ENCODE measurements at regions not wholly inside any gene's neighbourhood (a gene's known extent, or its start where the extent isn't known, plus 50 kb on each side); places are given as distances from the start of the nearest gene placed in this dataset.
"Not testable (repeated sequence)": the region's sequence is repeated elsewhere in the genome, so short reads cannot be mapped to it uniquely, and the experiment has no call there.

DNA sequence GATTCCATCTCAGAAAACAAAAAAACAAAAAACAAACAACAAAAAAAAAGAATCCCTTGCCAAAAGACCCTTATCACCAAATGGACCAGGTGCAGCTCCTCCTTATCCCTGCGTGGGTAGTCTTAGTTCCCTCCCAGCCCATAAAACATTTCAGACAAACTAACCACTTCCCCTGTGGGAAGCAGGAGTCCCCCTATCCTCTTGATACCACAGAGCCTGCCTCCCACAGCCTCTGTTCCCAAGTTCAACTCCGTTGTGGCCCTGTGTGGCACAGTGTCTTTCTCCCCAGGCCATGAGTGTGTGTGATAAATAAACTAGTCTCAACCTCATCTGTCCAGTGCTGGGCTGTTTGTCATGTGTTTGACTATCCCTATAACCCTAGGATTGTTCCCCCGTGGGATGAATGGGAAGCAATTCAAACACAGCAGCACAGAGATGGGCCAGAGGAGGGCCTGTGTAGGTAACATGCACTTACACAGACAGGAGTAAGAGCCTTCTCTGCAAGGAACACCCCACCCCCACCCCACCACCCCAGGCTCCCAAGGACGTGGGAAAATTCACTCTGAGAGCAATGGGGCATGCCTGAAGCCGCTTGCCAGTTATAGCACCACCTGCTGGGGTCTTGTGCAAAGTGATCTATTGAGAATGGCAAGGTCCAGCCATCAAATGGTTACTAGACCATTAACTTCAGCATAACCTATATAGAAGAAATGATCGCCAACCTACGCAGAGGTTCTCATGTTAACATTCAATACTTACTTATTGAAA lies 147.1 kb upstream of the GHITM start:
- peaks cover 22% of the 10 kb centered on the region for H3K4me1 Mint-ChIP-seq (ENCODE audit: low read depth)
- no peak overlapping the region for H3K4me3 Mint-ChIP-seq
- peaks cover 23% of the 10 kb centered on the region for H3K27me3 Mint-ChIP-seq
- no peaks in the 10 kb centered on the region for H3K36me3 Mint-ChIP-seq (ENCODE audit: low read depth)
- intact Hi-C loops (cut with micrococcal nuclease) = no loop called here
- no peak overlapping the region for H3K27ac Mint-ChIP-seq
- H3K9me3 Mint-ChIP-seq = peaks cover 13% of the 10 kb centered on the region

DNA sequence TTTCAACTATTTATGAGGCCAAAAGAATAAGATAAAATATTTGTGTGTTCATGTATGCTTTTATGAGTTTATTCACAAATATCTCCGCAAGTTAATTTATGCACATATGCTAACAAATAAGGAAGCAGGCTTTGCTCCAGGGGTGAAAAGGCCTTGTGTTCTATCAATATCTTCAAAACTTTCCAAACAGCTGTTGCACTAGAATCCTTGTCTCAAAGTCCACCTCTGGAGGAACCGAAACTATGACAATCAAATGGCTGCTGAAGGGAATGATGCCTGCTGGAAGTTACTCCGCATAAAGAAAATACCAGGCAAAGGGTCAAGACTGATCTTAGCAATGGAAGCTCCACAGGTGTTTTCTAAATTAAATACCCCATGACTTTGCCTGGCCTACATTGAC lies 145.0 kb upstream of the GHITM start:
- Mint-ChIP-seq H3K4me1 (ENCODE audit: low read depth) (peaks cover 20% of the 10 kb centered on the region), H3K36me3 (ENCODE audit: low read depth) (no peaks in the 10 kb centered on the region), H3K9me3 (peaks cover 9% of the 10 kb centered on the region), H3K27me3 (peaks cover 20% of the 10 kb centered on the region), H3K27ac (no peak overlapping the region), H3K4me3 (no peak overlapping the region)
- intact Hi-C loops (cut with micrococcal nuclease) = no loop called here

DNA sequence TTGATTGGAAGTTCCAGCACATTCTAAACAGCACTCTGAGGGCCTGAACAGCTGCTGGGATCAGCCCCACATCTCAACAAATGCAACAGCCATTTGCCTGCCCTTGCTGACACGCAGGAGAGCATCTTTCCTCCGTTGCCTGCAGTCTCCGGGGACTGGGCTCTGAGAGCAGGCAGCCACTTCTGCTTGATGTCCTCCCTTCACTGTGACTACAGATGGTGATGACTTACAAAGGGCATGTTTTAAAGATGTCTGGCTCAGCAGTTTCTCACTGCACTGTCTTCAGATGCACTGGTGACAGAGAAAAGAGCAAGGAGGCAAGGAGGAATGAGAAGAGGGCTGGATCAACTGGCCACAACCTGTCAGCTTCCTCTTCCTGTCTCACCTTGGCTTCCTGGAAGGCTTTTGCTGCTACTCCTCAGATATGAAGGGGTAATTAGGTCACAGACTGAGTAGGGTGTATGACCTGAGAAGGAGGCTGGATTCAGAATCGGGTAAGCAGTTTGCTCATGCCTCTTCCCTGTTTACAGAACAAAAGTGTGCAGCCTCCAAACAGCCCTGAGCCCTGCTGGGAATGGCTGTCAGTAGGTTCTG lies 143.5 kb upstream of the GHITM start:
- Mint-ChIP-seq H3K9me3 (no peaks in the 10 kb centered on the region), H3K27me3 (peaks cover 18% of the 10 kb centered on the region), H3K36me3 (ENCODE audit: low read depth) (no peaks in the 10 kb centered on the region), H3K27ac (no peak overlapping the region), H3K4me1 (ENCODE audit: low read depth) (peaks cover 6% of the 10 kb centered on the region), H3K4me3 (no peak overlapping the region)
- intact Hi-C loops (cut with micrococcal nuclease) = no loop called here

GRCh38 chr10:84004221-84004620 lies 135.1 kb upstream of the GHITM start:
- H3K4me3 Mint-ChIP-seq = no peak overlapping the region
- H3K27me3 Mint-ChIP-seq = peaks cover 4% of the 10 kb centered on the region
- H3K36me3 Mint-ChIP-seq (ENCODE audit: low read depth) = no peaks in the 10 kb centered on the region
- no peaks in the 10 kb centered on the region for H3K4me1 Mint-ChIP-seq (ENCODE audit: low read depth)
- intact Hi-C loops (cut with micrococcal nuclease) = no loop called here
- no peak overlapping the region for H3K27ac Mint-ChIP-seq
- H3K9me3 Mint-ChIP-seq = no peaks in the 10 kb centered on the region

GRCh38 chr10:84005403-84005802 lies 133.9 kb upstream of the GHITM start:
- Mint-ChIP-seq H3K9me3 (no peaks in the 10 kb centered on the region), H3K27me3 (peaks cover 4% of the 10 kb centered on the region)
- intact Hi-C loops (cut with micrococcal nuclease) = no loop called here

GRCh38 chr10:84007482-84007881 lies 131.8 kb upstream of the GHITM start:
- H3K27ac Mint-ChIP-seq = no peak overlapping the region
- intact Hi-C loops (cut with micrococcal nuclease) = no loop called here
- no peak overlapping the region for H3K4me3 Mint-ChIP-seq
- no peaks in the 10 kb centered on the region for H3K36me3 Mint-ChIP-seq (ENCODE audit: low read depth)
- no peaks in the 10 kb centered on the region for H3K4me1 Mint-ChIP-seq (ENCODE audit: low read depth)
- H3K9me3 Mint-ChIP-seq = no peaks in the 10 kb centered on the region
- H3K27me3 Mint-ChIP-seq = peaks cover 4% of the 10 kb centered on the region

More at GRCh38 chr10:84005403-84005802, 133.9 kb upstream of the GHITM start:
- Mint-ChIP-seq H3K27ac (no peak overlapping the region), H3K4me1 (ENCODE audit: low read depth) (no peaks in the 10 kb centered on the region), H3K4me3 (no peak overlapping the region), H3K36me3 (ENCODE audit: low read depth) (no peaks in the 10 kb centered on the region)

DNA sequence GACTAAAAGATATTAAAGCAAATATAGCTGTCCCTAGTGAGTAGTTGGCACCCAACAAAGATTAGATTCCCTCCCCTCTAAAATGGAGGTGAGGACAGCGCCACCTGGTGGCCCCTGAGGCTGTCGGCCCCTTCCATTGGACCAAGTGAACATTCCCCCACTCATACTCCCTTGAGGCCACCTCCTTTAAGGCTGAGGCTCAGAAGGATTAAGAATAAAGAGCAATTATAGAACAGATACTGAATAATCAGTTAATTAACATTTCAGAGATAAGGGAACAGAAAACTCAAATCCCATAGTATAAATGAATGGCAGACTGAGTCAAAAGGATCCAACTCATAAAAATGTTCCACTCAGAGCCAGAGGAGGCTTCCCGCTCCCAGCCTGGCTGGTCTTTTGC lies 130.4 kb upstream of the GHITM start:
- H3K9me3 Mint-ChIP-seq = no peaks in the 10 kb centered on the region
- H3K27me3 Mint-ChIP-seq = peaks cover 4% of the 10 kb centered on the region
- no peak overlapping the region for H3K4me3 Mint-ChIP-seq
- no peak overlapping the region for H3K27ac Mint-ChIP-seq
- intact Hi-C loops (cut with micrococcal nuclease) = no loop called here
- no peaks in the 10 kb centered on the region for H3K4me1 Mint-ChIP-seq (ENCODE audit: low read depth)
- no peaks in the 10 kb centered on the region for H3K36me3 Mint-ChIP-seq (ENCODE audit: low read depth)

DNA sequence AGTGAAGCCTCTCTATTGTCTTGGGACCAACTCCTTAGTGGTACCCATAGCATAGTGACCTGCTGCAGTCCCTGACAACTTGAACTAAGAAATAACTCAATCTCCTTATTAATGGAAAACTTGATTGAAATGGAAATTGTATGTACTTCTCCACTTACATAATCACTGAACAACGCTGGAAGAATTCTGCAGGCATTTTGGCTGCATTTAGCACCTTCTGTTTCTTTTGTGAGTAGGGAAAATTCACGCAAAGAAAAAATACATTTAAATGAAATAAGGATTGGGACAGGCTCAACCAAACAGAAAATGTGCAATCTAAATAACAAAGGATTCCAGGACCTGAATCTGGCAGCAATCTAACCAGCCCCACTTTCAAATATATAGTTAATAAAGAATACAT lies 126.9 kb upstream of the GHITM start:
- H3K27me3 Mint-ChIP-seq = no peaks in the 10 kb centered on the region
- H3K9me3 Mint-ChIP-seq = no peaks in the 10 kb centered on the region
- intact Hi-C loops (cut with micrococcal nuclease) = no loop called here

DNA sequence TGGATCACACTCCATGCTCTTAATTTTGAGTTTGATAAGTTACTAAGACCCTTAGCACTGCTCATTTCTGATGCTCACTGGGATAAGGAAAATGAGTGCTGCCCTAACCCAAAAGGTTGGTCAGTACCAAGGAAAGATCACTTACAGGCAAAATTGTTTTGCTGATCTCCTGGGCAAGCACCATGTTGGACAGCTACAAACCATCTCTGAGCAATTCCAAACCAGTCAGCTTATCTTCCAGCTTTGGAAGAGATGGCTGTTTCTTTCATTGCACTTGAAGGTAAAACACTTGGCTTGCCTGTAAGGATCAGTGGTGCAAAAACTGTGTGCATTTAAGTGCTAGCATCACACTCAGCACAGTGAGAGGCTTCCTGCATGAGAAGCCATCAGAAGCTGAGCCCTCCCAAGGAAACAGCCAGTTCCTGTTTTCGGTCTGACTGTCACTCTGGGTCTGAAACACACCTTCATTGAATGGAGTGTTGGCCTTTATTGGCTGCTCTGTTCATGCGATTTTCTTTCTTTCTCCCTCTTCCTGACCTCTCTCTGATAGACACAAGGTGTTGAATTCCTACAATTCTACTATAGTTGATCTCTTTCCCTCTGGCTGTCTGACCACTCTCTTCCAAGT lies 126.4 kb upstream of the GHITM start:
- H3K4me1 Mint-ChIP-seq (ENCODE audit: low read depth) = no peaks in the 10 kb centered on the region
- no peak overlapping the region for H3K27ac Mint-ChIP-seq
- H3K9me3 Mint-ChIP-seq = no peaks in the 10 kb centered on the region
- no peaks in the 10 kb centered on the region for H3K27me3 Mint-ChIP-seq
- intact Hi-C loops (cut with micrococcal nuclease) = no loop called here
- H3K4me3 Mint-ChIP-seq = no peak overlapping the region
- H3K36me3 Mint-ChIP-seq (ENCODE audit: low read depth) = no peaks in the 10 kb centered on the region

More for the DNA sequence above, 126.9 kb upstream of the GHITM start:
- Mint-ChIP-seq H3K36me3 (ENCODE audit: low read depth) (no peaks in the 10 kb centered on the region), H3K4me1 (ENCODE audit: low read depth) (no peaks in the 10 kb centered on the region), H3K27ac (no peak overlapping the region), H3K4me3 (no peak overlapping the region)

DNA sequence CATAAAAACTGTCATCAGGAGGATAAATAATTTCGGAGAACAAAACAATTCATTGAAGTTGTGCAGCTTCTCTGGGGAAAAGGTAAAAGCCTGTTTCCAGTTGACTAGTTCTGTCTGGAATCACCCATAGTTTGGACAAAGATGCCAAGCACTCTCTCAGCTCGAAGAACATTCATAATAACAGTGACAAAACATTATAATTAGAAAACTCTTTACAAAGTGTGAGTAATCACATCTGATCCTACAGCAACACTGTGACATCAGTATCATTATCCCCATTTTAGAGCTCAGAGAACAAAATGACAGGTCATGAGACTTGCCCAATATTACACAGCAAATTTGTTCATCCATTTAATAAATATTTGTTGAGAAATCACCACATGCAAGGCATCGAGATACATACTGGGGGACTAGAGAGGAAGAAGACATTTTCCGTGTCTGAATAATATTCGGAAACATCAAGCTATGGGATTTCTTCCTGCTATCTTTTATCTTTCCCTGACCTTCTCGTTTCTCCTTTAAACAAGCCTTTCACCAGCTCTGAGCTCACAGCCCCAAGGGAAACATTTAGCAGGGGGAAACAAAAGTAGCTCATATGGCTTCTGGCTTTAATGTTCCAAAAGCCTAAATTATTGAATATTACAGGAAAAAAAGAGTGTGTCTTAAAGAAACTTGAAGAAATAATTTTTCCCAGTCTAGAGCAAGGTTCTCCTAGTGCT lies 123.3 kb upstream of the GHITM start:
- intact Hi-C loops (cut with micrococcal nuclease) = no loop called here
- Mint-ChIP-seq H3K27me3 (no peaks in the 10 kb centered on the region), H3K4me3 (no peak overlapping the region), H3K36me3 (ENCODE audit: low read depth) (no peaks in the 10 kb centered on the region), H3K9me3 (no peaks in the 10 kb centered on the region), H3K4me1 (ENCODE audit: low read depth) (no peaks in the 10 kb centered on the region), H3K27ac (no peak overlapping the region)

DNA sequence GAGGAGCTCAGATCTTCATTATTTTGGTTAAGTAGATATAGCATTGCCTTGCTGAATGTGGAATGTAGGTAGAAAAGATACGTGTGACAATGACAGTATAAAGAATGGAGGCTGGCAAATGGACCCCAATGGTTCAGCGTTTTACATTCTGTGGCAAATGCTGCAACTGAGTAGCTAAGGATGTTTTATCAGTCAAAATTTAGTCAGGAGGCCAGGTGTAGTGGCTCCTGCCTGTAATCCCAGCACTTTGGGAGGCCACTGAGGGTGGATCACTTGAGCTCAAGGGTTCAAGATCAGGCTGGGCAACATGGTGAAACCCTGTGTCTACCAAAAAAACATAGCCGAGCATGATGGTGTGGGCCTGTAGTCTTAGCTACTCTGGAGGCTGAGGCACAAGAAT lies 120.5 kb upstream of the GHITM start:
- no peak overlapping the region for H3K4me3 Mint-ChIP-seq
- H3K27me3 Mint-ChIP-seq = no peaks in the 10 kb centered on the region
- intact Hi-C loops (cut with micrococcal nuclease) = no loop called here
- H3K4me1 Mint-ChIP-seq (ENCODE audit: low read depth) = no peaks in the 10 kb centered on the region
- H3K9me3 Mint-ChIP-seq = no peaks in the 10 kb centered on the region
- H3K36me3 Mint-ChIP-seq (ENCODE audit: low read depth) = no peaks in the 10 kb centered on the region
- H3K27ac Mint-ChIP-seq = no peak overlapping the region

DNA sequence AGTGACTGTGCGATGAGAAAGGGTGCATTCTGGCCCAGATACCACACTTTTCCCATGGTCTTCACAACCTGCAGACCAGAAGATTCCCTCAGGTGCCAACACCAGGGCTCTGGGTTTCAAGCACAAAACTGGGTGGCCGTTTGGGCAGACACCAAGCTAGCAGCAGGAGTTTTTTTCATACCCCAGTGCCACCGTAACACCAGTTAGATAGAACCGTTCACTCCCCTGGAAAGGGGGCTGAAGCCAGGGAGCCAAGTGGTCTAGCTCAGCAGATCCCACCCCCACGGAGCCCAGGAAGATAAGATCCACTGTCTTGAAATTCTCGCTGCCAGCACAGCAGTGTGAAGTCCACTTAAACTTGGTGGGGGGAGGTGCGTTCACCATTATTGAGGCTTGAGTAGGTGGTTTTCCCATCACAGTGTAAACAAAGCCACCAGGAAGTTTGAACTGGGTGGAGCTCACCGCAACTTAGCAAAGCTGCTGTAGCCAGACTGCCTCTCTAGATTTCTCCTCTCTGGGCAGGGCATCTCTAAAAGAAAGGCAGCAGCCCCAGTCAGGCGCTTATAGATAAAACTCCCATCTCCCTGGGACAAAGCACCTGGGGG lies 119.4 kb upstream of the GHITM start:
- intact Hi-C loops (cut with micrococcal nuclease); H3K27me3 Mint-ChIP-seq; H3K27ac Mint-ChIP-seq; H3K9me3 Mint-ChIP-seq; H3K36me3 Mint-ChIP-seq (ENCODE audit: low read depth); H3K4me1 Mint-ChIP-seq (ENCODE audit: low read depth); H3K4me3 Mint-ChIP-seq: not testable (repeated sequence)

- H3K9me3 Mint-ChIP-seq = no peaks in the 10 kb centered on the region
- no peaks in the 10 kb centered on the region for H3K27me3 Mint-ChIP-seq
- intact Hi-C loops (cut with micrococcal nuclease) = no loop called here
- H3K27ac Mint-ChIP-seq = no peak overlapping the region
- no peaks in the 10 kb centered on the region for H3K4me1 Mint-ChIP-seq (ENCODE audit: low read depth)
- H3K4me3 Mint-ChIP-seq = no peak overlapping the region
- H3K36me3 Mint-ChIP-seq (ENCODE audit: low read depth) = no peaks in the 10 kb centered on the region
Measured at GRCh38 chr10:84026821-84027257, 112.5 kb upstream of the GHITM start.

GRCh38 chr10:84029840-84030239 lies 109.5 kb upstream of the GHITM start:
- Mint-ChIP-seq H3K4me3 (no peak overlapping the region), H3K27ac (no peak overlapping the region), H3K36me3 (ENCODE audit: low read depth) (no peaks in the 10 kb centered on the region), H3K4me1 (ENCODE audit: low read depth) (no peaks in the 10 kb centered on the region), H3K9me3 (no peaks in the 10 kb centered on the region), H3K27me3 (no peaks in the 10 kb centered on the region)
- intact Hi-C loops (cut with micrococcal nuclease) = no loop called here
